Type B pancreatic cell (in vitro differentiated cells): ENCODE measurements at regions not wholly inside any gene's neighbourhood (a gene's known extent, or its start where the extent isn't known, plus 50 kb on each side); places are given as distances from the start of the nearest gene placed in this dataset.

Experiments
- DNase-seq: peaks from one replicate; pipeline ENCODE4 v3.0.0; 2021; ENCODE audit warnings: mixed read lengths; ENCODE audit not compliant: unreplicated experiment; ENCODE audit errors: extremely low spot score
- H3K27ac Mint-ChIP-seq: 2 replicates; pipeline ENCODE4 v1.8.0; 2021; ENCODE audit warnings: mild to moderate bottlenecking, mixed read lengths
- H3K27me3 Mint-ChIP-seq: 2 replicates; pipeline ENCODE4 v1.8.0; 2021; ENCODE audit warnings: mixed read lengths
- H3K36me3 Mint-ChIP-seq: 2 replicates; pipeline ENCODE4 v1.8.0; 2021; ENCODE audit warnings: mixed read lengths
- H3K4me1 Mint-ChIP-seq: one replicate; pipeline ENCODE4 v1.8.0; 2021; ENCODE audit warnings: mixed read lengths; ENCODE audit not compliant: unreplicated experiment
- H3K4me3 Mint-ChIP-seq: 2 replicates; pipeline ENCODE4 v1.8.0; 2021; ENCODE audit warnings: mild to moderate bottlenecking, mixed read lengths
- H3K9me3 Mint-ChIP-seq: 2 replicates; pipeline ENCODE4 v1.8.0; 2021; ENCODE audit warnings: mixed read lengths
- CTCF ChIP-seq: fragments of 200-600 bp; sonication (generic); conservative IDR thresholded peaks from 2 replicates; pipeline ENCODE4 v1.5.0; 2021; ENCODE audit warnings: antibody characterized with exemption, mild to moderate bottlenecking

- Mint-ChIP-seq H3K27ac (no peak overlapping the region), H3K4me1 (peaks cover 31% of the 10 kb centered on the region), H3K36me3 (no peaks in the 10 kb centered on the region), H3K4me3 (no peak overlapping the region), H3K9me3 (peaks cover 5% of the 10 kb centered on the region), H3K27me3 (peaks cover 10% of the 10 kb centered on the region)
- TF ChIP-seq CTCF, result no peak
- peak; percentile 20 for DNase-seq
Observed at GRCh38 chr17:73694491-73694890, 50.2 kb upstream of the SDK2 start.

GRCh38 chr17:73695035-73695738, 50.9 kb upstream of the SDK2 start:
- peak; percentile 45 for DNase-seq
- Mint-ChIP-seq H3K36me3 (no peaks in the 10 kb centered on the region), H3K9me3 (peaks cover 5% of the 10 kb centered on the region), H3K4me1 (peaks cover 31% of the 10 kb centered on the region), H3K27ac (no peak overlapping the region), H3K27me3 (peaks cover 10% of the 10 kb centered on the region), H3K4me3 (no peak overlapping the region)
- TF ChIP-seq CTCF, result no peak

- peaks cover 5% of the 10 kb centered on the region for H3K9me3 Mint-ChIP-seq
- no peak for DNase-seq
- peaks cover 14% of the 10 kb centered on the region for H3K27me3 Mint-ChIP-seq
- TF ChIP-seq CTCF, result no peak
- no peak overlapping the region for H3K27ac Mint-ChIP-seq
- peaks cover 21% of the 10 kb centered on the region for H3K4me1 Mint-ChIP-seq
- no peak overlapping the region for H3K4me3 Mint-ChIP-seq
- H3K36me3 Mint-ChIP-seq, result no peaks in the 10 kb centered on the region
Observed at GRCh38 chr17:73696251-73696650, 52.0 kb upstream of the SDK2 start.

- peak; percentile 36 for TF ChIP-seq CTCF
- Mint-ChIP-seq H3K27ac (no peak overlapping the region), H3K27me3 (peaks cover 18% of the 10 kb centered on the region), H3K4me1 (peaks cover 16% of the 10 kb centered on the region), H3K4me3 (no peak overlapping the region), H3K36me3 (no peaks in the 10 kb centered on the region), H3K9me3 (peaks cover 5% of the 10 kb centered on the region)
- DNase-seq, result no peak
Observed at GRCh38 chr17:73697872-73698271, 53.6 kb upstream of the SDK2 start.

- H3K36me3 Mint-ChIP-seq, result no peaks in the 10 kb centered on the region
- H3K27ac Mint-ChIP-seq, result no peak overlapping the region
- H3K27me3 Mint-ChIP-seq, result peaks cover 17% of the 10 kb centered on the region
- no peak for TF ChIP-seq CTCF
- no peak overlapping the region for H3K4me3 Mint-ChIP-seq
- H3K4me1 Mint-ChIP-seq, result peaks cover 12% of the 10 kb centered on the region
- H3K9me3 Mint-ChIP-seq, result peaks cover 4% of the 10 kb centered on the region
- no peak for DNase-seq
Observed at GRCh38 chr17:73698966-73699365, 54.7 kb upstream of the SDK2 start.
